ENCODE measurements at regions not wholly inside any gene's neighbourhood (a gene's known extent, or its start where the extent isn't known, plus 50 kb on each side); places are given as distances from the start of the nearest gene placed in this dataset.
"Not testable (repeated sequence)": the region's sequence is repeated elsewhere in the genome, so short reads cannot be mapped to it uniquely, and the experiment has no call there.

DNA sequence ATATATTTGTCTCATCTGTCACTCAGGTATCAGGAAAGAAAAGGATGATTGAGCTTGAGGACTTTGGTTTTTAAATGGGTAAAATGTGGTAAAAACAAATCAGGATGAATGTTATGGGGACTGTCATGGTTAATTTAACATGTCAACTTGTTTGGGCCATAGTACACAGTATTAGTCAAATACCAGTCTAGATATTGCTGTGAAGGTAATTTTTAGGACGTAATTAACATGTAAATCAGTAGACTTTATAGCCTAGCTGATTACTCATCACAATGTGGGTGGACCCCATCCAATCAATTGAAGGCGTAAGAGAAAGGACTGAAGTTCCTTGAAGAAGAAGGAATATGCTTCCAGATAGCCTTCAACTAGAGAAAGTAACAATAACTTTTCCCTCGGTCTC lies 275.7 kb upstream of the ZNF804A start:
- Histone ChIP-seq H3K27ac (ENCODE audit: low read depth in 1 of 3, low read length in 2 of 3) (no peak overlapping the region), H3K27me3 (ENCODE audit: control insufficient read depth in 3 of 3, insufficient read depth in 3 of 3, low read length in 3 of 3) (no peaks in the 10 kb centered on the region), H3K36me3 (ENCODE audit: control insufficient read depth in 3 of 3, insufficient read depth in 2 of 3, low read depth in 1 of 3, low read length in 3 of 3) (no peaks in the 10 kb centered on the region), H3K4me1 (ENCODE audit: control insufficient read depth in 3 of 3, insufficient read depth in 2 of 3, low read depth in 1 of 3, low read length in 2 of 3) (no peaks in the 10 kb centered on the region), H3K9me3 (ENCODE audit: control insufficient read depth in 2 of 2, insufficient read depth in 1 of 2, low read depth in 1 of 2, low read length in 1 of 2) (no peaks in the 10 kb centered on the region), H3K4me3 (ENCODE audit: low read depth in 1 of 3, low read length in 3 of 3) (no peak overlapping the region)
- DNase-seq = no peak
- WGBS, 3 donors = 50 to 68% (median 51%) methylated on average over 3 of the region's 3 CpGs
- no peak for FAIRE-seq

DNA sequence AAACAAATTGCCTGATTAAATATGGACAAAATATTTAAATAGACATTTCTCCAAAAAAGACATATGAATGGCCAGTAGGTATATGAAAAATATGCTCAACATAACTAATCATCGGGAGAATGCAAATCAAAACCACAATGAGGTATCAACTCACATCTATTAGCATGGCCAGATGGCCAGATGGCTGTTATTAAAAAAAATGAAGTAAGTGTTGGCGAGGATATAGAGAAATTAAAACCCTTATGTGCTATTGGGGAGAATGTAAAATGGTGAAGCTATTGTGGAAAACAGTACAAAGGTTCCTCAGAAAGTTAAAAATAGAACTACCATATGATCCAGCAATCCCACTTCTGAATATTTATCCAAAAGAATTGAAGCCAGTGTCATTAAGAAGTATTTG lies 272.3 kb upstream of the ZNF804A start:
- no peaks in the 10 kb centered on the region for H3K4me1 ChIP-seq (ENCODE audit: control insufficient read depth in 3 of 3, insufficient read depth in 2 of 3, low read depth in 1 of 3, low read length in 2 of 3)
- no peaks in the 10 kb centered on the region for H3K36me3 ChIP-seq (ENCODE audit: control insufficient read depth in 3 of 3, insufficient read depth in 2 of 3, low read depth in 1 of 3, low read length in 3 of 3)
- WGBS, 3 donors = 87 to 93% (median 88%) methylated on average over 2 of the region's 2 CpGs
- no peaks in the 10 kb centered on the region for H3K9me3 ChIP-seq (ENCODE audit: control insufficient read depth in 2 of 2, insufficient read depth in 1 of 2, low read depth in 1 of 2, low read length in 1 of 2)
- H3K27ac ChIP-seq (ENCODE audit: low read depth in 1 of 3, low read length in 2 of 3) = no peak overlapping the region
- DNase-seq (no peak), FAIRE-seq (no peak)
- no peaks in the 10 kb centered on the region for H3K27me3 ChIP-seq (ENCODE audit: control insufficient read depth in 3 of 3, insufficient read depth in 3 of 3, low read length in 3 of 3)
- H3K4me3 ChIP-seq (ENCODE audit: low read depth in 1 of 3, low read length in 3 of 3) = no peak overlapping the region

DNA sequence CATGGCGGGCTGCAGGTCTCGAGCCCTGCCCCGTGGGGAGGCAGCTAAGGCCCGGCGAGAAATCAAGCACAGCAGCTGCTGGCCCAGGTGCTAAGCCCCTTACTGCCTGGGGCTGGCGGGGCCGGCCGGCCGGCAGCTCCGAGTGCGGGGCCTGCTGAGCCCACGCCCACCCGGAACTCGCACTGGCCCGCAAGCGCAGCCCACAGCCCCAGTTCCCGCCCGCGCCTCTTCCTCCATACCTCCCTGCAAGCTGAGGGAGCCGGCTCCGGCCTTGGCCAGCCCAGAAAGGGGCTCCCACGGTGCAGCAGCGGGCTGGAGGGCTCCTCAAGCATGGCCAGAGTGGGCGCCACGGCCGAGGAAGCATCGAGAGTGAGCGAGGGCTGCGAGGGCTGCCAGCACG lies 270.5 kb upstream of the ZNF804A start:
- H3K4me3 ChIP-seq (ENCODE audit: low read depth in 1 of 3, low read length in 3 of 3); H3K36me3 ChIP-seq (ENCODE audit: control insufficient read depth in 3 of 3, insufficient read depth in 2 of 3, low read depth in 1 of 3, low read length in 3 of 3); H3K4me1 ChIP-seq (ENCODE audit: control insufficient read depth in 3 of 3, insufficient read depth in 2 of 3, low read depth in 1 of 3, low read length in 2 of 3); DNase-seq; H3K27ac ChIP-seq (ENCODE audit: low read depth in 1 of 3, low read length in 2 of 3); FAIRE-seq; H3K9me3 ChIP-seq (ENCODE audit: control insufficient read depth in 2 of 2, insufficient read depth in 1 of 2, low read depth in 1 of 2, low read length in 1 of 2); H3K27me3 ChIP-seq (ENCODE audit: control insufficient read depth in 3 of 3, insufficient read depth in 3 of 3, low read length in 3 of 3): not testable (repeated sequence)
- 86 to 88% (median 87%) methylated on average over 25 to 30 of the region's 30 CpGs for WGBS, 3 donors

DNA sequence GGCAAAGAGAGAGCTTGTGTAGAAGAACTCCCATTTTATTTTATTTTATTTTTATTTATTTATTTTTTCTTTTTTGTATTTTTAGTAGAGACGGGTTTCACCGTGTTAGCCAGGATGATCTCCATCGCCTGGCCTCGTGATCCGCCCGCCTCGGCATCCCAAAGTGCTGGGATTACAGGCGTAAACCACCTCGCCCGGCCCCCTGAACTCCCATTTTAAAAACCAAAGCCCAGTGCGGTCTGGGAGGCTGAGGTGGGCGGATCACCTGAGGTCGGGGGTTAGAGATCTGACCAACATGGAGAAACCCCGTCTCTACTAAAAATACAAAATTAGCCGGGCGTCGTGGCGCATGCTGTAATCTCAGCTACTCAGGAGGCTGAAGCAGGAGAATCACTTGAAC lies 267.8 kb upstream of the ZNF804A start:
- not testable (repeated sequence) for FAIRE-seq; H3K9me3 ChIP-seq (ENCODE audit: control insufficient read depth in 2 of 2, insufficient read depth in 1 of 2, low read depth in 1 of 2, low read length in 1 of 2); H3K4me1 ChIP-seq (ENCODE audit: control insufficient read depth in 3 of 3, insufficient read depth in 2 of 3, low read depth in 1 of 3, low read length in 2 of 3); DNase-seq; H3K4me3 ChIP-seq (ENCODE audit: low read depth in 1 of 3, low read length in 3 of 3); H3K36me3 ChIP-seq (ENCODE audit: control insufficient read depth in 3 of 3, insufficient read depth in 2 of 3, low read depth in 1 of 3, low read length in 3 of 3); H3K27me3 ChIP-seq (ENCODE audit: control insufficient read depth in 3 of 3, insufficient read depth in 3 of 3, low read length in 3 of 3); H3K27ac ChIP-seq (ENCODE audit: low read depth in 1 of 3, low read length in 2 of 3)
- 94 to 98% (median 94%) methylated on average over 18 of the region's 18 CpGs for WGBS, 3 donors

DNA sequence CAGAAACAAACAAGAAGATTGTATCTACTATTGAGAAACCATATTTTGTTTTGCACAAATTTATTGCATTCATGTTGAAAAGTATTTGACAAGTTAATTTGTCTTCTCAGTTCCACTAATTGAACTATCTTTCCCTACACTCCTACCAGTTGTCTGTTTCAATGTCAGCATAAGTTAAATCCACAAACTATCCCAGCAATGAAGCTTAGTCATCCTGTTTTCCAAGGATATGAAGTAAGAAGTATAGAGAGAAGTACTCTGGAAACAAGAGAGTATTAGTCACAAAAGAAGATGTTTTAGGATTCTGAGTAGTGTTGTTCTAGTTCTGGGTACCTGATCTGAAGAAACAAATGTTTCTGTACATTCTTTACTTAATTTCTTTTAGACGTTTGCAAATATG lies 261.6 kb upstream of the ZNF804A start:
- DNase-seq (no peak), FAIRE-seq (no peak)
- 37 to 64% (median 61%) methylated on average over 1 of the region's 1 CpG for WGBS, 3 donors

DNA sequence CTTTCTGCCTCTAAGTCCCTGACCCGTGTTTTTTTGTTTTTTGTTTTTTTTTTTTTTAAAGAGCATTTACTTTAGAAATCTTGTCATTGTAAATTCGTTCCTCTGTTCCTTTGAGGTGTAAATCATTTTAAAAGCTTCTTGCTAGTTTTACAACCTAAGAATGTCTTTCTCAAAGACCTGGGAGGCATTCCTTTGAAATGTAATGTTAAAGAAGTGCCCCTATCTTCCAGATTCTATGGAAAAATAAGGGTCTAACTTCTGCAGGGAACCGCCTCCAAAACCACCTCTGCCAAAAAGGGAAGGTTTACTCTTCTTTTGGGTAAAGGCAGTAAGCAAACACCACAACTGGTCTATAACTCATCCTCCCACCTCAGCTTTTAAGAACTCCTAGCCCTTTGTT lies 259.6 kb upstream of the ZNF804A start:
- Histone ChIP-seq H3K27me3 (ENCODE audit: control insufficient read depth in 3 of 3, insufficient read depth in 3 of 3, low read length in 3 of 3) (no peaks in the 10 kb centered on the region), H3K4me1 (ENCODE audit: control insufficient read depth in 3 of 3, insufficient read depth in 2 of 3, low read depth in 1 of 3, low read length in 2 of 3) (no peaks in the 10 kb centered on the region), H3K4me3 (ENCODE audit: low read depth in 1 of 3, low read length in 3 of 3) (no peak overlapping the region), H3K9me3 (ENCODE audit: control insufficient read depth in 2 of 2, insufficient read depth in 1 of 2, low read depth in 1 of 2, low read length in 1 of 2) (no peaks in the 10 kb centered on the region), H3K27ac (ENCODE audit: low read depth in 1 of 3, low read length in 2 of 3) (no peak overlapping the region), H3K36me3 (ENCODE audit: control insufficient read depth in 3 of 3, insufficient read depth in 2 of 3, low read depth in 1 of 3, low read length in 3 of 3) (no peaks in the 10 kb centered on the region)
- WGBS, 3 donors = 36 to 41% (median 39%) methylated on average over 3 of the region's 3 CpGs
- FAIRE-seq = no peak
- DNase-seq = no peak

More for the DNA sequence above, 261.6 kb upstream of the ZNF804A start:
- H3K4me3 ChIP-seq (ENCODE audit: low read depth in 1 of 3, low read length in 3 of 3) = no peak overlapping the region
- no peaks in the 10 kb centered on the region for H3K4me1 ChIP-seq (ENCODE audit: control insufficient read depth in 3 of 3, insufficient read depth in 2 of 3, low read depth in 1 of 3, low read length in 2 of 3)
- no peaks in the 10 kb centered on the region for H3K27me3 ChIP-seq (ENCODE audit: control insufficient read depth in 3 of 3, insufficient read depth in 3 of 3, low read length in 3 of 3)
- no peak overlapping the region for H3K27ac ChIP-seq (ENCODE audit: low read depth in 1 of 3, low read length in 2 of 3)
- no peaks in the 10 kb centered on the region for H3K9me3 ChIP-seq (ENCODE audit: control insufficient read depth in 2 of 2, insufficient read depth in 1 of 2, low read depth in 1 of 2, low read length in 1 of 2)
- no peaks in the 10 kb centered on the region for H3K36me3 ChIP-seq (ENCODE audit: control insufficient read depth in 3 of 3, insufficient read depth in 2 of 3, low read depth in 1 of 3, low read length in 3 of 3)

DNA sequence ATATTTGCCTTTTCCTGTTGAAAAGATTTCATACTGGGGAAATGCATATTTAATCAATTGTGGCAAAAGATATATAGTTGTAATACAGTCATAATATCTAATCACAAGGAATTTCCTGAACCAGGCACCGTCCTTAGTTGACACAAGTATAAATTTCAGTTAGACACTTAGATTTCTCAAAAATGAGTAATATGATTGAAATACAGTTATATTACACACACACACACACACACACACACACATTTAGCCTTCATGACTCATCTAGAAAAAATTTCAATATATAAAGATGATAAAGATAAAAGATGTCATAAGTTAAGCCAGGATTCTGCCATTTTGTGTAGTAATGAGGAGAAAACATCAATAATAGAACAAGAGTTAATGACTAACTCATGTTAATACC lies 258.4 kb upstream of the ZNF804A start:
- no peak overlapping the region for H3K4me3 ChIP-seq (ENCODE audit: low read depth in 1 of 3, low read length in 3 of 3)
- H3K27ac ChIP-seq (ENCODE audit: low read depth in 1 of 3, low read length in 2 of 3) = no peak overlapping the region
- no peak for FAIRE-seq
- no peak for DNase-seq
- no peaks in the 10 kb centered on the region for H3K9me3 ChIP-seq (ENCODE audit: control insufficient read depth in 2 of 2, insufficient read depth in 1 of 2, low read depth in 1 of 2, low read length in 1 of 2)
- no peaks in the 10 kb centered on the region for H3K27me3 ChIP-seq (ENCODE audit: control insufficient read depth in 3 of 3, insufficient read depth in 3 of 3, low read length in 3 of 3)
- H3K4me1 ChIP-seq (ENCODE audit: control insufficient read depth in 3 of 3, insufficient read depth in 2 of 3, low read depth in 1 of 3, low read length in 2 of 3) = no peaks in the 10 kb centered on the region
- WGBS, 3 donors = 62 to 70% (median 68%) methylated on average over 1 of the region's 1 CpG
- H3K36me3 ChIP-seq (ENCODE audit: control insufficient read depth in 3 of 3, insufficient read depth in 2 of 3, low read depth in 1 of 3, low read length in 3 of 3) = no peaks in the 10 kb centered on the region

DNA sequence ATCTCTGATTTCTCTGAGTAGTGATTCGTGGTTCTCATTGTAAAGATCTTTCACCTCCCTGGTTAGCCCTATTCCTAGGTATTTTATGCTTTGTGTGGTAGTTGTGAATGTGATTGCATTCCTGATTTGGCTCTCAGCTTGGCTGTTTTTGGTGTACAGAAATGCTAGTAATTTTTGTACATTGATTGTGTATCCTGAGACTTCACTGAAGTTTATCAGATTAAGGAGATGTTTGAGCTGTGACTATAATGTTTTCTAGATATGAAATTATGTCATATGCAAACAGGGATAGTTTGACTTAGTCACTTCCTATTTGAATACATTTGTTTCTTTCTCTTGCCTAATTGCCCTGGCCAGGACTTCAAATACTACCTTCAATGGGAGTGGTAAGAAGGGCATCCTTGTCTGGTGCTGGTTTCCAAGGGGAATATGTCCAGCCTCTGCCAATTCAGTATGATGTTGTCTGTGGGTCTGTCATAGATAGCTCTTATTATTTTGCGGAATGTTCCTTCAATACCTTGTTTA lies 251.9 kb upstream of the ZNF804A start:
- Histone ChIP-seq H3K4me1 (ENCODE audit: control insufficient read depth in 3 of 3, insufficient read depth in 2 of 3, low read depth in 1 of 3, low read length in 2 of 3) (no peaks in the 10 kb centered on the region), H3K36me3 (ENCODE audit: control insufficient read depth in 3 of 3, insufficient read depth in 2 of 3, low read depth in 1 of 3, low read length in 3 of 3) (no peaks in the 10 kb centered on the region), H3K9me3 (ENCODE audit: control insufficient read depth in 2 of 2, insufficient read depth in 1 of 2, low read depth in 1 of 2, low read length in 1 of 2) (no peaks in the 10 kb centered on the region), H3K4me3 (ENCODE audit: low read depth in 1 of 3, low read length in 3 of 3) (no peak overlapping the region), H3K27ac (ENCODE audit: low read depth in 1 of 3, low read length in 2 of 3) (no peak overlapping the region), H3K27me3 (ENCODE audit: control insufficient read depth in 3 of 3, insufficient read depth in 3 of 3, low read length in 3 of 3) (no peaks in the 10 kb centered on the region)
- FAIRE-seq = no peak
- WGBS, 3 donors = 72 to 86% (median 85%) methylated on average over 2 of the region's 2 CpGs
- no peak for DNase-seq

DNA sequence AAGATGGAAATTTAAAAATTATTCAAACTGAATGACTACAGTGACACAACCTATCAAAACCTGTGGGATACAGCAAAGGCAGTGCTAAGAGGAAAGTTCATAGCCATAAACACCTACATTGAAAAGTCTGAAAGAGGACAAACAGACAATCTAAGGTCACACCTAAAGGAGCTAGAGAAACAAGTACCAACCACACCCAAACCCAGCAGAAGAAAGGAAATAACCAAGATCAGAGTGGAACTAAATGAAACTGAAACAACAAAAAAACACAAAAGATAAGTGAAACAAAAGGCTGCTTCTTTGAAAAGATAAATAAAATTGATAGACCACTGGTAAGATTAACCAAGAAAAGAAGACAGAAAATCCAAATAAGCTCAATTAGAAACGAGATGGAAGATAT lies 247.2 kb upstream of the ZNF804A start:
- Histone ChIP-seq H3K27me3 (ENCODE audit: control insufficient read depth in 3 of 3, insufficient read depth in 3 of 3, low read length in 3 of 3) (no peaks in the 10 kb centered on the region), H3K27ac (ENCODE audit: low read depth in 1 of 3, low read length in 2 of 3) (no peak overlapping the region), H3K36me3 (ENCODE audit: control insufficient read depth in 3 of 3, insufficient read depth in 2 of 3, low read depth in 1 of 3, low read length in 3 of 3) (no peaks in the 10 kb centered on the region), H3K4me1 (ENCODE audit: control insufficient read depth in 3 of 3, insufficient read depth in 2 of 3, low read depth in 1 of 3, low read length in 2 of 3) (no peaks in the 10 kb centered on the region), H3K4me3 (ENCODE audit: low read depth in 1 of 3, low read length in 3 of 3) (no peak overlapping the region), H3K9me3 (ENCODE audit: control insufficient read depth in 2 of 2, insufficient read depth in 1 of 2, low read depth in 1 of 2, low read length in 1 of 2) (no peaks in the 10 kb centered on the region)
- WGBS, 3 donors = 21 to 52% (median 29%) methylated on average over 1 of the region's 1 CpG
- DNase-seq = no peak
- no peak for FAIRE-seq
